HEK293T (cell line): ENCODE measurements at regions not wholly inside any gene's neighbourhood (a gene's known extent, or its start where the extent isn't known, plus 50 kb on each side); places are given as distances from the start of the nearest gene placed in this dataset.

Source experiments
- ARNT ChIP-seq: fragments of 450-650 bp; IDR thresholded peaks from 2 replicates; pipeline ENCODE4 v1.6.1; 2017; ENCODE audit warnings: mild to moderate bottlenecking
- BHLHE40 ChIP-seq: fragments of 450-650 bp; IDR thresholded peaks from 2 replicates; pipeline ENCODE4 v1.6.1; 2016; ENCODE audit warnings: mild to moderate bottlenecking, moderate library complexity, borderline replicate concordance
- FOXM1 ChIP-seq: fragments of 450-650 bp; IDR thresholded peaks from 2 replicates; pipeline ENCODE4 v1.6.1; 2017; ENCODE audit warnings: mild to moderate bottlenecking, borderline replicate concordance
- NFRKB ChIP-seq: fragments of 450-650 bp; IDR thresholded peaks from 2 replicates; pipeline ENCODE4 v1.6.1; 2016; ENCODE audit warnings: mild to moderate bottlenecking, moderate library complexity

- no peak for TF ChIP-seq ARNT
- no peak for TF ChIP-seq BHLHE40
- TF ChIP-seq NFRKB, result no peak
- TF ChIP-seq FOXM1, result no peak
These were observed 79.3 kb downstream of the DNAJB9 start for GRCh38 chr7:108648989-108649388.
